ENCODE measurements at regions not wholly inside any gene's neighbourhood (a gene's known extent, or its start where the extent isn't known, plus 50 kb on each side); places are given as distances from the start of the nearest gene placed in this dataset.

- Histone ChIP-seq H3K27ac (peak overlapping the region; percentile 4 to 40), H3K9me3 (peaks cover 0 to 2% of the 10 kb centered on the region in 2 donors), H3K4me1 (no peaks in the 10 kb centered on the region), H3K27me3 (no peaks in the 10 kb centered on the region), H3K36me3 (no peaks in the 10 kb centered on the region), H3K4me3 (no peak overlapping the region)
- TF ChIP-seq CTCF (IDR thresholded peaks at IDR 0.05), result no peak
- ATAC-seq (no peak), DNase-seq (peak in 2 of 4 donors; percentile 41 to 62)
- intact Hi-C loops (cut with DNase I), result no loop called here
These were observed 831.7 kb downstream of the MTRR start for GRCh38 chr5:8700671-8701070.

- TF ChIP-seq CTCF (IDR thresholded peaks at IDR 0.05), result no peak
- Histone ChIP-seq H3K9me3 (peaks cover 0 to 2% of the 10 kb centered on the region in 2 donors), H3K27me3 (no peaks in the 10 kb centered on the region), H3K4me1 (no peaks in the 10 kb centered on the region), H3K27ac (peak overlapping the region in 1 of 2 donors; percentile 40), H3K36me3 (no peaks in the 10 kb centered on the region), H3K4me3 (no peak overlapping the region)
- DNase-seq (peak in 2 of 4 donors; percentile 40 to 42), ATAC-seq (no peak)
- intact Hi-C loops (cut with DNase I), result no loop called here
These were observed 832.3 kb downstream of the MTRR start for GRCh38 chr5:8701251-8701650.

- TF ChIP-seq CTCF (IDR thresholded peaks at IDR 0.05), result no peak
- no peaks in the 10 kb centered on the region for H3K9me3 ChIP-seq
- H3K4me1 ChIP-seq, result no peaks in the 10 kb centered on the region
- H3K27ac ChIP-seq, result no peak overlapping the region
- no peak overlapping the region for H3K4me3 ChIP-seq
- H3K27me3 ChIP-seq, result no peaks in the 10 kb centered on the region
- intact Hi-C loops (cut with DNase I), result no loop called here
- no peak for ATAC-seq
- no peak for DNase-seq
- H3K36me3 ChIP-seq, result no peaks in the 10 kb centered on the region
These were observed 835.4 kb downstream of the SEMA5A start for GRCh38 chr5:8710426-8710930.

GRCh38 chr5:8714198-8714597 is 831.7 kb downstream of the SEMA5A start:
- Histone ChIP-seq H3K27ac (no peak overlapping the region), H3K27me3 (no peaks in the 10 kb centered on the region), H3K4me1 (no peaks in the 10 kb centered on the region), H3K9me3 (no peaks in the 10 kb centered on the region), H3K4me3 (no peak overlapping the region), H3K36me3 (no peaks in the 10 kb centered on the region)
- ATAC-seq (no peak), DNase-seq (no peak)
- no peak for TF ChIP-seq CTCF (IDR thresholded peaks at IDR 0.05)
- intact Hi-C loops (cut with DNase I), result no loop called here

GRCh38 chr5:8714861-8715260 is 831.0 kb downstream of the SEMA5A start:
- no peak for TF ChIP-seq CTCF (IDR thresholded peaks at IDR 0.05)
- H3K27ac ChIP-seq, result no peak overlapping the region
- H3K36me3 ChIP-seq, result no peaks in the 10 kb centered on the region
- H3K4me1 ChIP-seq, result no peaks in the 10 kb centered on the region
- H3K9me3 ChIP-seq, result no peaks in the 10 kb centered on the region
- DNase-seq (no peak), ATAC-seq (no peak)
- no peaks in the 10 kb centered on the region for H3K27me3 ChIP-seq
- no peak overlapping the region for H3K4me3 ChIP-seq
- intact Hi-C loops (cut with DNase I), result no loop called here

All from left lung (tissue), 4 donors.